ENCODE measurements at regions not wholly inside any gene's neighbourhood (a gene's known extent, or its start where the extent isn't known, plus 50 kb on each side); places are given as distances from the start of the nearest gene placed in this dataset.
"Not testable (repeated sequence)": the region's sequence is repeated elsewhere in the genome, so short reads cannot be mapped to it uniquely, and the experiment has no call there.

- DNase-seq (ENCODE audit: low read depth): no peak
- no peak overlapping the region for H3K4me3 ChIP-seq (ENCODE audit: low read depth, low read length)
- no peak for TF ChIP-seq CTCF (IDR thresholded peaks at IDR 0.05; ENCODE audit: insufficient read depth, low read depth, low read length)
Observed at GRCh38 chr11:104682206-104682605, 216.1 kb downstream of the CASP12 start.

DNA sequence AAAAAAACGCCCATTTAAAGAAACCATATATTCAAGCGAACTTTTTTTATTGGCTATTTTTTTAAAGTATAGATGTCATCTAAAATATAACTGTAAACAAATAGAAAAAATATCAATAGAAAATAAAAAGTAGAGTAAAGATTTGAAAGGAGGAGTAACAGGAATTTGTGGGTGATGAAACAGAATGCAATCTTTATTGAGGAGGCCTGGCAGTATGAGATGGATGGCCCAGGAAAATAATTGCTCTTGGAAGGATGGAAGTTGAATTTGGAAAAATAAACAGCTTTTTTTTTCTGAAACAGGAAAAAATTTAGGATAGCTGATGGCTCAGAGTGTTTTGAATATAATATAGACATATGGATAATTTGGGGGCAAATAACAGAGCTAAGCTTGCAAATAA is 219.0 kb downstream of the CASP12 start:
- no peak overlapping the region for H3K4me3 ChIP-seq (ENCODE audit: low read depth, low read length)
- TF ChIP-seq CTCF (IDR thresholded peaks at IDR 0.05; ENCODE audit: insufficient read depth, low read depth, low read length): no peak
- DNase-seq (ENCODE audit: low read depth): no peak

DNA sequence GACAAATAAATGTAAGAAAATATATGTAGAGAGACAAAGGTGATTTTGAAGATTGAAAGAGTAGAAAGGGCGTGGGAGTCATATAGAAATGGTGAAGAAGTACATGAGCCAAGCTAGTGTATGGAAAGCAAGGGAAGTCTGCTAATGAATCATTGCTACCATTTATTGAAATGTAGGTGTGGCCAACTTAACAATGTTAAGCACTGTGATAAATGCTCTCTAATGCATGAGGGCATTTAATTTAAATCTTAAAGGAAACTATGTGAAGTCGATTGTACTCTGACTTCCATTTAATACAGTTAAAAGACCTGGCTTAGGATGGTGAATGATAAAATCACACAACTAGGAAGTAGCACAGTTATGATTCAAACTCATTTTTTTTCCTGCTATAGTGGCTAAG is 219.9 kb downstream of the CASP12 start:
- no peak for TF ChIP-seq CTCF (IDR thresholded peaks at IDR 0.05; ENCODE audit: insufficient read depth, low read depth, low read length)
- H3K4me3 ChIP-seq (ENCODE audit: low read depth, low read length): no peak overlapping the region
- DNase-seq (ENCODE audit: low read depth): no peak

GRCh38 chr11:104677069-104677468 is 221.2 kb downstream of the CASP12 start:
- not testable (repeated sequence) for H3K4me3 ChIP-seq (ENCODE audit: low read depth, low read length); DNase-seq (ENCODE audit: low read depth)

DNA sequence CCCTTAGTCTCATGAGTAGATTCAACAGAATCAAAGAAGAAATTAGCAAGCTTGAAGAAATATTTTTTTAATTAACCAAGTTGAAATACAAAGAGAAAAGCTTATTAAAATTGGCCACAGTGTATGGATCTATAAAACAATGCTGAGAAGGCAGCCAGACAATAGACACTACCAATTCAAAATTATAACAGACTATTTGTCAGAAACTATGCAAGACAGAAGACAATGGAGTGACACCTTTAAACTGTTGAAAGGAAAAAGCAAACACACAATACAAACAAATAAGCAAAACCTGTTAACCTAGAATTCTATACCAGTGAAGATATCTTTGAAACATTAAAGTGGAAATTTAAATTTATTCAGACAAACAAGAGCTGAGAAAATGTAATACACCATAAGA is 225.4 kb downstream of the CASP12 start:
- no peak overlapping the region for H3K4me3 ChIP-seq (ENCODE audit: low read depth, low read length)
- no peak for DNase-seq (ENCODE audit: low read depth)
- TF ChIP-seq CTCF (IDR thresholded peaks at IDR 0.05; ENCODE audit: insufficient read depth, low read depth, low read length): no peak

- no peak for TF ChIP-seq CTCF (IDR thresholded peaks at IDR 0.05; ENCODE audit: insufficient read depth, low read depth, low read length)
- peak; percentile 92 for DNase-seq (ENCODE audit: low read depth)
- H3K4me3 ChIP-seq (ENCODE audit: low read depth, low read length): no peak overlapping the region
Observed at GRCh38 chr11:104668797-104669463, 229.3 kb downstream of the CASP12 start.

DNA sequence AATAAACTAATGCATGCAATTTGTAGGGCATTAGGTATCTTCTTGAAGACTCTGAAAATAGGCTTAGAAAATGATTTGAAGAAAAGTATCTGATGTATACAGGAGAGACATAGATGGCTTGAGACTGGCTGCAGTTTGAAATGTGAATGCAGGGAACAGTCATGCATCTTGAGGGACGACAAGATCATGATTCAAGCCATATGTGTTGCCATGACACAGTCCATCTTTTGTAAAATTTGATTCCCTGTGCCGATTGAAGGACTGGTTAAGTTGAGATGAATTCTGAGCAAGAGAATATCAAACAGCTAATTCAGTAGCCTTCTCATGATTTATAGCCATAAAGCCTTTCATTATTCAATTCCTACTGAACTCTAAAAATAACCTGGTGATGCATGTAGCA is 231.6 kb downstream of the CASP12 start:
- no peak for DNase-seq (ENCODE audit: low read depth)
- no peak for TF ChIP-seq CTCF (IDR thresholded peaks at IDR 0.05; ENCODE audit: insufficient read depth, low read depth, low read length)
- no peak overlapping the region for H3K4me3 ChIP-seq (ENCODE audit: low read depth, low read length)

All from fibroblast of villous mesenchyme (primary cell).